NCI-H460 (cell line): ENCODE measurements at regions not wholly inside any gene's neighbourhood (a gene's known extent, or its start where the extent isn't known, plus 50 kb on each side); places are given as distances from the start of the nearest gene placed in this dataset.

Experiments
- DNase-seq: peaks from one replicate; pipeline ENCODE4 v3.0.0-alpha.2; 2016; ENCODE audit warnings: low read depth; ENCODE audit errors: extremely low read depth

DNA sequence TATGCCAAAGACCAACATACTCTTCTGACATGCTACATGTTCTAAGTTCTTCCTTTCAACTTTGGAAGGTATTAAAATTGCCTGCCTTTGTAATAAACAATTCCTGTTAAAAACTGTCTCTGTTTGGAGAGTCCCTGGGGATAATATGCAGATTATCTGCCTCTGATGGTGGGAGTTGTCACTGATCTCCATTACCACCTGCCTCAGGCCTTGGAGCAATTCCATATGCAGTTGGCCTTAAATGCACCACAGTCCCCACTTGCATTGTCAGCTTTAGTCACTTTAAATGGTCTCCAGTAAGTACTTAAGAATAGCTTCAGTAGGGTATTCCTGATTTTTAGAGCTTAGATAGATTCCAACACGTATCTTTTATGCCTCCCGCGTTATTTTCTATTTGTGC lies 121.1 kb upstream of the GOLIM4 start:
- no peak for DNase-seq

DNA sequence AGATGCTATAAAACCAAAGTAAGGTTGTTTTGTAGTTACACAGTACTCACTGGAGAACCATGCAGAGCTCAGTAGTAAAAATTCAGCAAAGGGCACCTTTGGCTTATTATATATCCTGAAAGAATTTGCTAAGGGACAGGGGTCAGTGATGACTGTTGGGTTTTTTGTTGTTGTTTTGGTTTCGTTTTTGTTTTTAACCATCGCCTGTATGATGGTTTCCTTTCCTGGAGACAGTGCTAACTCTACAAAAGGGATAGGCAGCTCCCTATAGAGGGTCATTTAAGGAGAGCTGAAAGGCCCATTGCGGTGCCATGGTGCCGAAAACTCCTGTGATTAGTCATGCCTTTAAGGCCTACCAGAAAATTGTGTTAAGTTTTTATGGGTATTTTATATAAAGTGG lies 118.2 kb upstream of the GOLIM4 start:
- no peak for DNase-seq

DNA sequence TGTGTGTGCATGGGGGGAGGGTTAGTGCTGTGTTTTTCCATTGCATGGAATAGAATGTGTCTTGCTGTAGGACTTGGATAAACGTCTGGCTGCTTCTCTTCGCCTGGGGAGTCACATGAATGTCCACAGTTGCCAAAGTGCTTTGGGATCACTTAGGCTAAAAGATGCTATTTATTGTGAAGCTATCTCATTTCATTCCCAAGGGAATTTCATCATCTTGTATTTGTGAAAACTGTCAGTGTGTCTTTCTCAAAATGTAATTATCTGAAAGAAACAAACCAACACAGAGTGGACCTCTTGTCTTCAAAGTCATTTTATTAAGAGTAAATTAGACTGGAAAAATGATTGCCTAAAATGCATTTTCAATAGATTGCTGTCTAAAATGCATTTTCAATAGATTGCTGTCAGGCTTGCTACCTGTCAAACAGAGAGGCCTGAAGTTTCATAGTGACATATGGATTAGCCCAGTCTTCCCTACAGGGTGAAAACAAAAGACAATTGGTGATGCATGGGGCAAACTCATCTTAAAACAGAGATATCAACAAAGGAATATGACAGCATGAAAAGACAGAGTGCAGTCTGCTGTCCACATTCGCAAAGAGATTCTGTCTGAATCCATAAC lies 117.1 kb upstream of the GOLIM4 start:
- no peak for DNase-seq

DNA sequence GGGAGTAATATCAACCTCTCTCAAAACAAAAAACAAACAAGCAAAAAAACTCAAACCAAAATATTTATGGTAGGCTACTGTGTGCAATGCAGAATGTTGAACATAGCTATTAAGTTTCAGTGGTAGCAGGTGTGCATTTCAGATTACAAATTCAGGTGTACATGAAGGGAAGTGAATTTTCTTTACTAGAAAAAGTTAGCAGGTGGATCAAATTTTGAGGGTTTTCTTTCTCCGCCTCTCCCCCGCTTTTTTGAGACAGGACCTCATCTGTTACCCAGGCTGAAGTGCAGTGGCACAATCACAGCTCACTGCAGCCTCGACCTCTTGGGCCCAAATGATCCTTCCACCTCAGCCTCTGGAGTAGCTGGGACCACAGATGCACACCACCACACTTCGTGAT lies 109.7 kb upstream of the GOLIM4 start:
- DNase-seq: no peak

DNA sequence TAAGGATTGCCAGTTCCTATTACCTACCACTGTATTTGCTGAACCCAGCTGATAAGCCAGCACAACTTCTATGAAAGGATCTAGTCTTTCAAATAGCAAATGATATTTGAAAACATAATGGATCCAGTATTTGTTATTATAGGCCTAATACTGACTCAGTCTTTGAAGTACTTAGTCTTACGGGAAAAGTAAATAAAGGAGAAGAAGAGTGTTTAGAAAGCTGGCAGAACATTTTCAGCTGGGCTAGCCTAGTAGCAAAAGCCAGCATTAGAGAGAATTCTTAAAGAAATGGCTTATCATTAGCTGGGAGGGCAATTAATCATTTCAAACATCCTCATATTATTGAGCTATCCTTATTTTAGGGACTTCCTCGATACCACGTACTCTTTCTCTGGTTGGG lies 101.4 kb upstream of the GOLIM4 start:
- DNase-seq: no peak

DNA sequence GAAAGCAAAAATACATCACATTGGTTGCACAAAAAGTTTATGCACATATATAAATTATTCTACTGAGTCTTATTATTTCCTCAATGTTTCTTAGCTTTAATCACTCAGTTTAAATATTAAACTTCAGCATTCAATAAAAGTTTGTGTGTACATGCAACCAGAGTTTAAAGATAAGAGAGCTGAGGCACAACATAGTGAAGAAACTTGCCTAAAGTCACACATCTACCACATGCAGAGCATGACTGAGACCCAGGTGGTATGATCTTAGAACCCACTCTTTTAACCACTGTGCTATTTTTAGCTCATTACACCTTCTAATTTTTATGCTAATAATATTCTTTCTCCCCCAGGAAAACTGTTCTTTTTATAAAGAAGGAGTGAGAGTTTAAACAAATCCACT lies 96.1 kb upstream of the GOLIM4 start:
- no peak for DNase-seq

DNA sequence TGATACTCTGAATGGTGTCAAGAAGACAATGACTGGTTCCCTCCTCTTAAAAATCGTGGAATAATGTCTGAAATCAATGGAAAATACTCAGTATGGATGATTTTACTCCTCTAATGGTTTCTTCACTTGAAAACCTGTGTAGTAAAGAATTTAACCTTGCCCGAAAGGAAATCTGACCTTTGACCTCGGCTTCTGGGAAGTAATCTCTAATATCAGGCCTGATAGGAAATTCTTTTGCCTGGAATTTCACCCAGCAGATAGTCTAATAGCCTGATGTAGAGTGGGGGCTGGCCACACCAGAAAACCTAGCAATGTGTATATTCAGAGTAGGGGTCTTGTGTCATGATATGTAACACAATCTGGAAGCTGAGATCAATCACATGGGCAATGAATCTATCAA lies 91.5 kb upstream of the GOLIM4 start:
- no peak for DNase-seq

DNA sequence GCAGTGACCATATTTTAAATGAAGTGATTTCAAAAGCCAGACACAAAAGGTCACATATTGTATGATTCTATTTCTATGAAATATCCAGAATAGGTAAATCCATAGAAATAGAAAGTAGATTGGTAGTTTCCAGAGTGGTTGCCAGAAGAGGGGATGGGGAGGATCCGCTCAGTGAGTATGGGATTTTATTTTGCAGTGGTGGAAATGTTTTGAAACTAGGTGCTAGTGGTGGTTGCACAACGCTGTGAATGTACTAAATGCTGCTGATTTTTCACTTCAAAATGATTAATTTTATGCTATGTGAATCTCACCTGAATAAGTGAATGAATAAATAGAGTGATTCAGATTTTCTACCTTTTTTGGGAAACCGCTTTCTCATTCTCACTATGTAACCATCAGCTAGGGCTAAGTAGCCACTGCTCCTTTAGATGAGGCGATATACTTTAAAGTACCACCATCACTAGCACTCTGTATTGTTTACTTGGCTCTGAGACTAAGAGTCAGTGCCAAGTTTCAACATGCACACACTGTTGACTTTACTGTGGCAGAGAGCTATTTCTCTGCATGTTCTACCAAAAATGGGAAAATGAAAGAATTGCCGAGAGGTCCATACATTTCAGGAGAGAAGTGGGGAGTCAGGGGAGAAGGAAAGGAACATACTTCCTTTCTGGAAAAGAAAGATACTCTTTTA lies 90.7 kb upstream of the GOLIM4 start:
- no peak for DNase-seq

DNA sequence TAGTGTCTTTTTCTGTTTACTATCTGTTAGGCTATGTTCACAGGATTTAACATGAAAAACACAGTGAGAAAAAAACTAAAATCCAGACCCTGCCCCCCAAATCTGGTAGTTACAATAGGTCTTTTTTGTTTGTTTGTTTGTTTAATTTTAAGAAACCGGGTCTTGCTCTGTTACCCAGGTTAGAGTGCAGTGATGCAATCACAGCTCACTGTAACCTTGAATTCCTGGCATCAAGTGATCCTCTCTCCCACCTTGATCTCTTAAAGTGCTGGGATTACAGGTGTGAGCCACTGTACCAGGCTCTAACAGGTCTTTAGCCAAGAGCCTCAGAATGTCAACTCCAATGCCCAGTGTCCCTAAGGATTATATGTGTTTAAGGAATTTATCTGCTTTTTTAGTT lies 88.0 kb upstream of the GOLIM4 start:
- DNase-seq: no peak

DNA sequence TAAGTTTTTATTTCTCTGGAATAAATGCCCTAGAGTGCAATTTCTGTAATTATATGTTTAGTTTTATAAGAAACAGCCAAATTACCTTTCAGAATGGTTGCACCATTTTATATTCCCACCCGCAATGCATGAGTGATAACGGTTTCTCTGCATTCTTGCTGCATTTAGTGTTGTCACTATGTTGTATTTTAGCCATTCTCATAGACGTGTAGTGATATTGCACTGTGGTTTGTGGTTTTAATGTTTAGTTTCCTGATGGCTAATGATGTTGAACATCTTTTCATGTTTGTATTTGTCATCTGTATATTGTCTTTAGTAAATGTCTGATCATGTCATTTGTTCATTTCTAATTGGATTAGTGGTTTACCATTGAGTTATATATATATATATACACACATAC lies 73.0 kb upstream of the GOLIM4 start:
- DNase-seq: no peak

DNA sequence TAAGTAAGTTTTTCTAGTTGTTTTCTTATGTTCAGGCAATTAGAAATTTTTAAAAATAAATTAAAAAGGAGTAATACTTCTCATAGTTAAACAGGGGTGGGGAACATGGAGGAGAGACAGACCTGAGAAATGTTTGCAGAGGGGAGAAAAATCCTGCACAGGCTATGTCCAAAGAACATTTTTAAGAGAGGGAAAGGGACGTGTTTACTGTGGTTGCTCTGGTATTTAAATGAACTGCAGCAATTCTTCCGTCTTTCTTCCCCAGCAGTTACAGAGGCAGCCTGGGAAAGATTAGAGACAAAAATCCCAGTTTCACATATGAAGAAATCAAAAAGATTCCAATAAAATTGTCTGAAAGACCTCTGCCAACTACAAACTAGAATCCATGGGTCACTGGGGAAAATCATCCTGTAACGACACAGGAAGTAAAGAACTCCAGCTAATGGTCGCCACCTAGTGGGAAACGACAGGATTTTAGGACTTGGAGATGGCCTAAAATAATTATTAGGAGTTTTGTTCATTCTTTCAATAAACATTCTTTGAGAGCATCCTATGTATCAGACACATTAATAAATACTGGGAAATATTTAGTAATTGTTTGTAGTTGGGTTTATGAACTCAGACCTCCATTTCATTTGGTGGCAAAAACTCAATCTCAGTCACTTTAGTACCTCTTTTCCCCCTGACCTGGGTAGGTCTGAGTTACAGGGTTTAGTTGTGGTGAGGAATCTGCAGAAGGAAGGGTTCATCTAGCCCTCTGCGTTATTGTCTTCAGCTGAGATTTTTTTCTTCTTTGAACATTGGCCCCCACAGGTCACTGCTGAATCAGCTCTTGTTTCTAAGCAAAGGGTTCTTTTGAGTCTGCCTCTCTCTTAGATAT lies 69.9 kb upstream of the GOLIM4 start:
- DNase-seq: peak; percentile 67

DNA sequence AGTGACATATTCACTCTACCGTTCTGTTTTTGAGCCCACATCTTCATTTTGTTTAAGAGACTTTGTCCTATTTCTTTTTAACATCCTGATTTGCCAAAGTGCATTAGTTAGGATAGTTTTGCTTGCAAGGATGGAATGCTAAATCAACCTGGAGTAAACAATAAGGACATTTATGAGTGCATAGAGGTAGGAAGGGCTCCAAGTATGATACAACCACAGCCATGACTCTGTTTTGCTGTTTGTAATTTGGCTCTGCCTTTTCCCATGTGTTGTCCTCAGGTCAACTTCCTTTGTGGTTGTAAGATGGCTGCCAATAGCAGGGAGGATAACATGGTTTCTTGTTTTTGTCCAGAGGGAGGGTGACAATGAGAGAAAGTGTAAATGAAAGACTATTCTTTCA lies 66.4 kb upstream of the GOLIM4 start:
- DNase-seq: no peak

DNA sequence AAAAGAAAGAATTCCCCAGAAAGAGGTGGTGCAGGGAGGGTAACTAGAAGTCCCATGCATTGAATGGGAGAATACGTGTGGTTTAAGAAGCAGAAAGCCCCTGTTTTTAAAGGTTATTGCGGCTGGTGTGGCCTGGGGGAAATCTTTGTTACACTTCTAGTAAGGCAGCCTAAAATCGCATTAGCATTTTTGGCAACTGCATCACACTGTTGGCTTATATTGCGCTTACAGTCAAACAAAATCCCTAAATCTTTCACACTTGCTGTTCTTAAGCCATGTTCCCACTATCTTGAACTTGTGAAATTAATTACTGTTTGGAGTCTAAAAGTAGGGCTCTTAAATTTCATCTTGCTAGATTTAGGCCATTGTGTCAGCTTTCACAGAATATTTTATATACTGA lies 66.0 kb upstream of the GOLIM4 start:
- DNase-seq: no peak

DNA sequence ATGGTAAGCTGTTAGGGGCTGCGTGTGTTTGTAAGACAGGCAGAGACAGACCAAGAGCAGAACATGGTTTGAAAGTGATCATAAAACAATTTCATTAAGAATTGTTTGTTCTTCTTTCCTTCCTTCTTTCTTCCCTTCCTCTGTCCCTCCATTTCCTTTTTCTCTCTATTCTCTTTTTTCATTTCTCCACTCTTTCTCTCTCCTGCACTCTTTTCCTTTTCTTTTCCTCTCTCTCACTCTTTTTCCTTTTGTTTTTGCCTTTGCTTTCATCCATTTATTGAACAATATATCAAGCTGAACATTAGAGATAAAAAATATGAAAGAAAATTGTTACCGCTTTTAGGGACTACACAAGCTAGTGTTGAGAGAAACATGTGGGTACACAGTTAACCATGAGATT lies 62.2 kb upstream of the GOLIM4 start:
- DNase-seq: no peak

DNA sequence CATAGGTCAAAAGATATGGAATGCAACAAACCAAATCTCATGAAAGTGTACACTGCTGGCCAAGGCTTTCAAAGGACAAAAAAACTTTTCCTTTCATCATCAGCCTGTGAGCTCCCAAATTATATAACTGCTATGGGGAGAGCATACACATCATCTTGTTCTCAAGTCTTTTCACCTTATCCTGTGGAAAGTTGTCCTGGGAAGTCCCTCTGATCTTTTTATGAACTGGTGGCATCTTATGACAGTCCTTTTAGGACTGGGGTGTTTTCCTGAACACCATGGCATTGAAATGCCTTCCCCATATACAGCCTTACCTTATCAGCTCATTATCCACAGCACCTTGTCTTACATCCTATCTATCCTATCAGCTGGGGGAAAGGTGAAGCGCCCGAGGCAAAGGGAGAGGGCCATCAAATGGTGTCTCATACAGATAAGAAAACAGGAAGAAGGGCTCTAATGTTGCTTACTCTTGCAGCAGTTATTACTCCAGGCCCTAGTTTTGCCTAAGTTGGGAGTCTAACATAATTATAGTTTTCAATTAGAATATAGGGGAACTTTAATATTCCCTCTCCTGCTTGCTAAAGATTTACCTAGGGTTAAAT lies 61.5 kb upstream of the GOLIM4 start:
- DNase-seq: no peak

DNA sequence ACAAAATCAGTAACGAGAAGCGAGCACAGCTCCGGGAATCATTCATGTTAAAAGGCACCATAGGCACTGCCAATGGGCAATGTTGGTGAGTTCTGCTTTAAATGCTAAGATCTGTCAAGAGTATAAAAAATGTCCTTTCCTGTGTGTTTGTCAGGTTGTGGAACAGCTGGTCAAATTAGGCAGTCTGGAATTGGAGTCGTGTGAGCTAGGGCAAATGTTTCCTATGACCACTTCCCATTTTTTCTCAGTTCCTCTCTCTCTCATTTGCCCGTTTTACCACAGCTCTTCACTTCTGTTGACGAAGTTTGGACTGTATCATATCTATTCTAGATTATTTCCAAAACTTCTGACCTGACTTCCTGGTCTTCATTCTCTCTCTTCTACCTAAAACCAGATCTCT lies 60.8 kb upstream of the GOLIM4 start:
- DNase-seq: no peak

DNA sequence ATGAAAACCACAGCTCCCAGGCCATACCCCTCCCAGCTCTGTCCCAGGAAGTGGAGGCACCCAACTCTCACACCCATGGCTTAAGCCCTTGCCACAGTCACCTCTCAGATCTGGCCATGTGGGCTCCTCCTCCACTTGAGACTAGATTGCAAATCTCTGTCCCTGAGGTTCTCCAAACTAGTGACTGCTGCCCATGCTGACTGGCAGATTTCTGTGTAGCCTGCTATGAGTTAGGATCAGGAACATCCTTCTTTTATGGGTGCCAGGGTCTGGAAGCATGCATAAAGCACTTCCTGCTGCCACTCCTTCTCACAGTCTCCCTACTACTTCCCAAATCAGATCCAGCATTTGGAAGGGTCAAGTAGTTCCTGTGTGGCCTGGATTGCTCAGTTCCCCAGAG lies 59.6 kb upstream of the GOLIM4 start:
- DNase-seq: no peak

DNA sequence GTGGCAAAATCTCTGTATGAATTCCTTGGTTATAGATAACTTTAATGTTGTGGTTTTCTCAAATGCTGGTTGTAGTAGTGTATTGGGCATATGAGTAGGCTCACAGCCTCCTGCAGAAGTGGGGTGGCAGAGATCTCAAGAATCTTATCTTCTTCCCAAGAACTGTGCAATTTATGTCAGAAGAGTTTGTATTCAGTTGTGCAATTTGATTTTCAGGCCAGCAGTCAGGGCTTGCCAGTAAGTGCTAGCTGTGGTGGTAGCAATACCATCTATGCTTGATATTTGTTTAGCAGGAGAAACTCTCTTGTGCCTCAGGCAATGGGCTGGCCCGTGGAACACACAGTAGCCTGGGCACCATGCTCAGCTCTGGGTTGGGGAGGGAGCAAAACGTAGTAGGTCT lies 58.4 kb upstream of the GOLIM4 start:
- no peak for DNase-seq

DNA sequence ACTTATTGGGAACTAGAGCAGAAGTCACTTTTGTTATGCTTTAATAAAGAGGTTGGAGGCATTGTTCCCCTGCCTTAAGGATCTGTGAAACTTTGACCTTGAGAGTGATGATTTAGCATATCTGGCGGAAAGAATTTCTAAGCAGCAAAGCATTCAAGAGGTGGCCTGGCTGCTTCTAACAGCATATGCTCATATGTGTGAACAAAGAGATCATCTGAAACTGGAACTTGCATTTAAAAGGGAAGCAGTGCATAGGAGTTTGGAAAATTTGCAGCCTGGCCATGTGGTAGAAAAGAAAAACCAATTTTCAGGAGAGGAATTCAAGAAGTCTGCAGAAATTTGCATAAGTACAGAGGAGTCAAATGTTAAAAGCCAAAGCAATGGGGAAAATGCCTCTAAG lies 56.4 kb upstream of the GOLIM4 start:
- no peak for DNase-seq
